GM23248 (cell line): ENCODE measurements at regions not wholly inside any gene's neighbourhood (a gene's known extent, or its start where the extent isn't known, plus 50 kb on each side); places are given as distances from the start of the nearest gene placed in this dataset.
A peak's percentile ranks its signal among the peaks of the same experiment; 100 is the strongest.

ENCODE experiments used
- DNase-seq: peaks from one replicate; pipeline ENCODE4 v3.0.0-alpha.2; 2015
- H2AFZ ChIP-seq: fragments of 200-600 bp; sonication (generic); 2 replicates; pipeline ENCODE4 v1.6.1; 2016; ENCODE audit warnings: antibody characterized with exemption
- H3F3A ChIP-seq: fragments of 200-600 bp; sonication (generic); 2 replicates; pipeline ENCODE4 v1.6.1; 2016; ENCODE audit warnings: mild to moderate bottlenecking, antibody characterized with exemption, mixed run types; ENCODE audit not compliant: insufficient read depth
- H3K27ac ChIP-seq: fragments of 200-600 bp; sonication (generic); 2 replicates; pipeline ENCODE4 v1.5.1; 2016; ENCODE audit warnings: mild to moderate bottlenecking
- H3K27me3 ChIP-seq: fragments of 200-600 bp; sonication (generic); replicated peaks from 2 replicates; pipeline ENCODE4 v1.6.1; 2016; ENCODE audit warnings: mild to moderate bottlenecking; ENCODE audit not compliant: insufficient read depth
- H3K36me3 ChIP-seq: fragments of 200-600 bp; sonication (generic); 2 replicates; pipeline ENCODE4 v1.6.1; 2016; ENCODE audit warnings: low read depth, mild to moderate bottlenecking
- H3K4me1 ChIP-seq: fragments of 200-600 bp; sonication (generic); 2 replicates; pipeline ENCODE4 v1.6.1; 2016; ENCODE audit warnings: mild to moderate bottlenecking; ENCODE audit not compliant: insufficient read depth
- H3K4me2 ChIP-seq: fragments of 200-600 bp; sonication (generic); one replicate; pipeline ENCODE4 v1.6.1; 2016; ENCODE audit warnings: mild to moderate bottlenecking; ENCODE audit not compliant: unreplicated experiment
- H3K4me3 ChIP-seq: fragments of 200-600 bp; sonication (generic); 2 replicates; pipeline ENCODE4 v1.5.1; 2016; ENCODE audit warnings: mild to moderate bottlenecking
- H3K79me2 ChIP-seq: fragments of 200-600 bp; sonication (generic); 2 replicates; pipeline ENCODE4 v1.6.1; 2016; ENCODE audit warnings: mild to moderate bottlenecking; ENCODE audit not compliant: insufficient read depth
- H3K9ac ChIP-seq: fragments of 200-600 bp; sonication (generic); 2 replicates; pipeline ENCODE4 v1.6.1; 2016; ENCODE audit warnings: mild to moderate bottlenecking
- H3K9me2 ChIP-seq: fragments of 200-600 bp; sonication (generic); 2 replicates; pipeline ENCODE4 v1.6.1; 2016; ENCODE audit warnings: mixed run types, mild to moderate bottlenecking, moderate library complexity; ENCODE audit not compliant: insufficient read depth
- H3K9me3 ChIP-seq: fragments of 200-600 bp; sonication (generic); one replicate; pipeline ENCODE4 v1.6.1; 2017; ENCODE audit warnings: low read depth
- H4K20me1 ChIP-seq: fragments of 200-600 bp; sonication (generic); 2 replicates; pipeline ENCODE4 v1.6.0; 2016; ENCODE audit not compliant: insufficient read depth
- EZH2 ChIP-seq: fragments of 200-600 bp; sonication (generic); IDR thresholded peaks from 2 replicates; pipeline ENCODE4 v1.6.1; 2018; ENCODE audit warnings: antibody characterized with exemption, mild to moderate bottlenecking; ENCODE audit not compliant: insufficient read depth, poor library complexity, severe bottlenecking
- EZH2phosphoT487 ChIP-seq: fragments of 200-600 bp; sonication (generic); IDR thresholded peaks from 2 replicates; pipeline ENCODE4 v1.6.1; 2018; ENCODE audit warnings: antibody characterized with exemption, moderate library complexity, mild to moderate bottlenecking, low read depth; ENCODE audit not compliant: insufficient read depth
- WGBS, 2 experiments: methylation state at CpG; one replicate each; pipeline ENCODE4 v1.1.6; 2015 to 2017; ENCODE audit warnings: low lambda C conversion rate in 2 of 2, low coverage in 1 of 2; ENCODE audit errors: missing lambda C conversion rate in 2 of 2; 5-methylcytosine and 5-hydroxymethylcytosine counted together
- in situ Hi-C: fragments of 300-500 bp; cut with MboI; formaldehyde crosslinking; loops from 2 replicates; pipeline ENCODE4 v1.15.0; 2020

GRCh38 chr3:16692486-16693344 is 87.5 kb upstream of the DAZL start:
- H3K9me3 ChIP-seq = no peaks in the 10 kb centered on the region
- no peaks in the 10 kb centered on the region for H3K79me2 ChIP-seq
- no peak overlapping the region for H3K4me2 ChIP-seq
- H4K20me1 ChIP-seq = no peaks in the 10 kb centered on the region
- H3K9me2 ChIP-seq = no peaks in the 10 kb centered on the region
- no peaks in the 10 kb centered on the region for H3K27me3 ChIP-seq
- no peak overlapping the region for H3K9ac ChIP-seq
- no peak for DNase-seq
- in situ Hi-C loops = no loop called here
- H3K4me1 ChIP-seq = peaks cover 4% of the 10 kb centered on the region; the same call in 1 of the 2 replicates
- no peaks in the 10 kb centered on the region for H3K36me3 ChIP-seq
- TF ChIP-seq EZH2 (no peak), EZH2phosphoT487 (no peak)
- WGBS, 2 experiments = 76 to 78% methylated on average over 8 of the region's 8 CpGs
- H2AFZ ChIP-seq = no peak overlapping the region
- no peak overlapping the region for H3K27ac ChIP-seq
- H3K4me3 ChIP-seq = no peak overlapping the region
- H3F3A ChIP-seq = no peaks in the 10 kb centered on the region

GRCh38 chr3:16693820-16694219 is 88.6 kb upstream of the DAZL start:
- no peaks in the 10 kb centered on the region for H3K79me2 ChIP-seq
- TF ChIP-seq EZH2phosphoT487 (no peak), EZH2 (no peak)
- WGBS, 2 experiments = 78 to 79% methylated on average over 2 of the region's 2 CpGs
- no peak overlapping the region for H2AFZ ChIP-seq
- no peak overlapping the region for H3K4me3 ChIP-seq
- H3K4me2 ChIP-seq = no peak overlapping the region
- no peaks in the 10 kb centered on the region for H3K36me3 ChIP-seq
- H3K9me2 ChIP-seq = no peaks in the 10 kb centered on the region
- H3K9ac ChIP-seq = no peak overlapping the region
- no peaks in the 10 kb centered on the region for H3F3A ChIP-seq
- no peaks in the 10 kb centered on the region for H4K20me1 ChIP-seq
- no peaks in the 10 kb centered on the region for H3K9me3 ChIP-seq
- H3K4me1 ChIP-seq = peaks cover 7% of the 10 kb centered on the region; the same call in 1 of the 2 replicates
- in situ Hi-C loops = no loop called here
- no peak overlapping the region for H3K27ac ChIP-seq
- no peaks in the 10 kb centered on the region for H3K27me3 ChIP-seq
- DNase-seq = no peak

- H3K4me1 ChIP-seq = peaks cover 7% of the 10 kb centered on the region; the same call in 1 of the 2 replicates
- no peak for DNase-seq
- WGBS, 2 experiments = 78 to 81% methylated on average over 4 of the region's 4 CpGs
These were observed 90.5 kb upstream of the DAZL start for GRCh38 chr3:16695710-16696109.

GRCh38 chr3:16697443-16698147 is 92.4 kb upstream of the DAZL start:
- peak; percentile 71 for DNase-seq
- TF ChIP-seq EZH2 = no peak
- TF ChIP-seq EZH2phosphoT487 = no peak
- in situ Hi-C loops = no loop called here
- Histone ChIP-seq H3K79me2 (no peaks in the 10 kb centered on the region), H3K9ac (no peak overlapping the region), H3K36me3 (no peaks in the 10 kb centered on the region), H3F3A (no peaks in the 10 kb centered on the region), H3K9me3 (no peaks in the 10 kb centered on the region), H2AFZ (peak overlapping the region; percentile 26; the same call in 1 of the 2 replicates), H3K27ac (no peak overlapping the region), H4K20me1 (no peaks in the 10 kb centered on the region), H3K27me3 (no peaks in the 10 kb centered on the region), H3K4me3 (no peak overlapping the region), H3K4me2 (no peak overlapping the region), H3K4me1 (peaks cover 7% of the 10 kb centered on the region; the same call in 1 of the 2 replicates), H3K9me2 (no peaks in the 10 kb centered on the region)
- WGBS, 2 experiments = 100% methylated on average over 1 of the region's 1 CpG

More at GRCh38 chr3:16695710-16696109, 90.5 kb upstream of the DAZL start:
- H3K9ac ChIP-seq = no peak overlapping the region
- no peaks in the 10 kb centered on the region for H3K79me2 ChIP-seq
- no peak overlapping the region for H3K27ac ChIP-seq
- no peak overlapping the region for H3K4me2 ChIP-seq
- H3K9me3 ChIP-seq = no peaks in the 10 kb centered on the region
- no peaks in the 10 kb centered on the region for H3K27me3 ChIP-seq
- no peaks in the 10 kb centered on the region for H3K36me3 ChIP-seq
- H4K20me1 ChIP-seq = no peaks in the 10 kb centered on the region
- no peak overlapping the region for H3K4me3 ChIP-seq
- no peaks in the 10 kb centered on the region for H3F3A ChIP-seq
- H2AFZ ChIP-seq = no peak overlapping the region
- no peak for TF ChIP-seq EZH2phosphoT487
- TF ChIP-seq EZH2 = no peak
- no peaks in the 10 kb centered on the region for H3K9me2 ChIP-seq
- in situ Hi-C loops = no loop called here
